DOHH2 (cell line): ENCODE measurements at regions not wholly inside any gene's neighbourhood (a gene's known extent, or its start where the extent isn't known, plus 50 kb on each side); places are given as distances from the start of the nearest gene placed in this dataset.

Source experiments
- H3F3A ChIP-seq: fragments of 200-600 bp; sonication (generic), shearing (Covaris generic); 2 replicates; pipeline ENCODE4 v1.6.0; 2016; ENCODE audit warnings: antibody characterized with exemption, mild to moderate bottlenecking; ENCODE audit not compliant: control insufficient read depth, insufficient read depth
- H3K27ac ChIP-seq: fragments of 200-600 bp; sonication (generic); 2 replicates; pipeline ENCODE4 v1.5.1; 2014; ENCODE audit warnings: low read depth, mild to moderate bottlenecking, low read length, moderate library complexity
- H3K27me3 ChIP-seq: fragments of 200-600 bp; sonication (generic); 2 replicates; pipeline ENCODE4 v1.6.1; 2014; ENCODE audit warnings: mild to moderate bottlenecking, low read length, mixed read lengths; ENCODE audit not compliant: control insufficient read depth
- H3K36me3 ChIP-seq: fragments of 200-600 bp; sonication (generic); 2 replicates; pipeline ENCODE4 v1.6.1; 2014; ENCODE audit warnings: mild to moderate bottlenecking, low read length, moderate library complexity, mixed read lengths; ENCODE audit not compliant: control insufficient read depth
- H3K4me1 ChIP-seq: fragments of 200-600 bp; sonication (generic); 2 replicates; pipeline ENCODE4 v1.6.1; 2014; ENCODE audit warnings: mild to moderate bottlenecking, low read length, mixed read lengths; ENCODE audit not compliant: control insufficient read depth
- H3K4me2 ChIP-seq: fragments of 200-600 bp; sonication (generic); 2 replicates; pipeline ENCODE4 v1.6.0; 2014; ENCODE audit warnings: mild to moderate bottlenecking, low read length, moderate library complexity
- H3K4me3 ChIP-seq: fragments of 200-600 bp; sonication (generic); 2 replicates; pipeline ENCODE4 v1.5.1; 2014; ENCODE audit warnings: mild to moderate bottlenecking, low read length, mixed read lengths
- H3K79me2 ChIP-seq: fragments of 200-600 bp; sonication (generic); 2 replicates; pipeline ENCODE4 v1.6.1; 2014; ENCODE audit warnings: mild to moderate bottlenecking, low read length, mixed read lengths; ENCODE audit not compliant: control insufficient read depth
- H3K9me2 ChIP-seq: fragments of 200-600 bp; sonication (generic); replicated peaks from 2 replicates; pipeline ENCODE4 v1.6.1; 2014; ENCODE audit warnings: mild to moderate bottlenecking, low read length, mixed read lengths; ENCODE audit not compliant: control insufficient read depth
- H3K9me3 ChIP-seq: fragments of 200-600 bp; sonication (generic); 2 replicates; pipeline ENCODE4 v1.6.1; 2014; ENCODE audit warnings: antibody characterized with exemption, low read length, mixed read lengths; ENCODE audit not compliant: control insufficient read depth, insufficient read depth
- H4K20me1 ChIP-seq: fragments of 200-600 bp; sonication (generic); 2 replicates; pipeline ENCODE4 v1.6.0; 2014; ENCODE audit warnings: low read depth, mild to moderate bottlenecking, antibody characterized with exemption, low read length, moderate library complexity; ENCODE audit not compliant: control insufficient read depth, insufficient read depth
- CTCF ChIP-seq: fragments of 200-600 bp; sonication (generic); IDR thresholded peaks from one replicate; pipeline ENCODE4 v1.5.1; 2014; ENCODE audit warnings: antibody characterized with exemption, mild to moderate bottlenecking, low read depth, low read length; ENCODE audit not compliant: poor library complexity, severe bottlenecking
- EZH2phosphoT487 ChIP-seq: fragments of 200-600 bp; sonication (generic); IDR thresholded peaks from 2 replicates; pipeline ENCODE4 v1.6.1; 2017; ENCODE audit warnings: borderline replicate concordance, mild to moderate bottlenecking, antibody characterized with exemption, low read length, moderate library complexity, mixed read lengths

GRCh38 chr1:212507369-212507768 is 74.6 kb downstream of the NENF start:
- no peak overlapping the region for H3K27ac ChIP-seq
- H3K4me2 ChIP-seq, result no peak overlapping the region
- no peaks in the 10 kb centered on the region for H3K27me3 ChIP-seq
- no peaks in the 10 kb centered on the region for H3F3A ChIP-seq
- H3K9me3 ChIP-seq, result no peaks in the 10 kb centered on the region
- no peaks in the 10 kb centered on the region for H3K9me2 ChIP-seq
- TF ChIP-seq EZH2phosphoT487, result no peak
- no peak for TF ChIP-seq CTCF
- no peaks in the 10 kb centered on the region for H3K79me2 ChIP-seq
- no peaks in the 10 kb centered on the region for H3K4me1 ChIP-seq
- H4K20me1 ChIP-seq, result no peaks in the 10 kb centered on the region
- H3K36me3 ChIP-seq, result no peaks in the 10 kb centered on the region
- H3K4me3 ChIP-seq, result no peak overlapping the region

DNA sequence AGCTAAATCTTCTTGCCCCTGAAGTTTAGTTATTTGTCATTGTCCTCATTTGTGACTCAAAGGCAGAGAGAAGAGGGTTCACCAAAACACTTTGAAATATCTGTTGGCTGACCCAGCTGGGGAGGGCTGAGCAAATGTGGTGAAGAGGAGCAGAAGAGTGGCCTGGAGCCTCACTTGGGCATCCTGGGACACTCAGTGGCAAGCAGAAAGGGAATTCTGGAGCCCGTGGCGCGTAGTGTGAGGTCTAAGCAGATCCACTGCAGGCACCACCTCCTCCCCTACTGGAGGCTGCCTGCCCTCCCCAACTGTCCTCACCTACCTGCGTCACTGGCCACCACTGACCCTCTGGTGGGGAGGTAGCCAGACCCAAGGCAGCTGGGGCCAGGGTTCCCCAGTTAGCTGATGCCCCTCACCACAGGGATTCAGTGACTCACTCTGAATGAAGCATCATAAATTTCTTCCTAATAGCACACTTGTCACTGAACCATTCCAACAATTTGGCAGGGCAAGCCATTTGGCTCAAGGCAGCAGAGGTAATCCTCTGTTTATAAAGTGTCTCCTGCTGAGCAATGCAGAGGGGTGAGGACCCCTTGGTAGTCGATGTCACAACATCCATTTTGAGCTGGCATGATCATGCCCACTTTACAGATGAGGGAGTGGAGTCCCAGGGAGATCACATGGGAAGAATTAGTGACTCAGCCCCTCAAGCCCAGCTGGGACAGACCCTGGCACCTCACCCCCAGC is 80.3 kb downstream of the NENF start:
- no peaks in the 10 kb centered on the region for H4K20me1 ChIP-seq
- no peak overlapping the region for H3K27ac ChIP-seq
- H3K9me2 ChIP-seq, result no peaks in the 10 kb centered on the region
- H3K4me2 ChIP-seq, result no peak overlapping the region
- no peaks in the 10 kb centered on the region for H3F3A ChIP-seq
- no peaks in the 10 kb centered on the region for H3K4me1 ChIP-seq
- TF ChIP-seq CTCF, result no peak
- no peak for TF ChIP-seq EZH2phosphoT487
- no peak overlapping the region for H3K4me3 ChIP-seq
- H3K27me3 ChIP-seq, result no peaks in the 10 kb centered on the region; the same call in 1 of the 2 replicates
- no peaks in the 10 kb centered on the region for H3K79me2 ChIP-seq
- H3K36me3 ChIP-seq, result no peaks in the 10 kb centered on the region
- H3K9me3 ChIP-seq, result no peaks in the 10 kb centered on the region

DNA sequence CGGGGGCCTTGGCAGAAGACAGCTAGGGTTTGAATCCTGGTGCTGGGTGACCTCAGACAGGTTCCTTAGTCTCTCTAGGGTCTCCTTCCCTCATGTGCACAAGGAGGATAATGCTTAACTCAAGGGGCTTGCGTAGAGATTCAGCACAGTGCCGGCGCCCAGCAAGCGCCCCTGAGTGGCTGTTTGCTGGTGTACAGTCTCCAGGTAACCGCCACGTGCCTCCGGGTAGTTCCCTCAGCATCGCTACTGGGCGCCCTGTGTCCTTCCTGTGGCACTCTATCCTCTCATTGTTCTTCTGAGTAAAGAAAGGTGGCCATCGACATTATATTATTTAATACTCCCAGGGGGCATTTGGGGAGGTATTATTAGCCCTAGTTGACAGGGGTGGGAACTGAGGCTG is 80.9 kb downstream of the NENF start:
- H3K9me3 ChIP-seq, result no peaks in the 10 kb centered on the region
- TF ChIP-seq CTCF, result no peak
- TF ChIP-seq EZH2phosphoT487, result no peak
- no peaks in the 10 kb centered on the region for H3K9me2 ChIP-seq
- no peaks in the 10 kb centered on the region for H3K79me2 ChIP-seq
- H3F3A ChIP-seq, result no peaks in the 10 kb centered on the region
- H3K27ac ChIP-seq, result no peak overlapping the region
- no peak overlapping the region for H3K4me3 ChIP-seq
- H3K4me2 ChIP-seq, result no peak overlapping the region
- no peaks in the 10 kb centered on the region for H4K20me1 ChIP-seq
- H3K4me1 ChIP-seq, result no peaks in the 10 kb centered on the region
- no peaks in the 10 kb centered on the region; the same call in 1 of the 2 replicates for H3K27me3 ChIP-seq
- H3K36me3 ChIP-seq, result no peaks in the 10 kb centered on the region
